ENCODE measurements at regions not wholly inside any gene's neighbourhood (a gene's known extent, or its start where the extent isn't known, plus 50 kb on each side); places are given as distances from the start of the nearest gene placed in this dataset.

DNA sequence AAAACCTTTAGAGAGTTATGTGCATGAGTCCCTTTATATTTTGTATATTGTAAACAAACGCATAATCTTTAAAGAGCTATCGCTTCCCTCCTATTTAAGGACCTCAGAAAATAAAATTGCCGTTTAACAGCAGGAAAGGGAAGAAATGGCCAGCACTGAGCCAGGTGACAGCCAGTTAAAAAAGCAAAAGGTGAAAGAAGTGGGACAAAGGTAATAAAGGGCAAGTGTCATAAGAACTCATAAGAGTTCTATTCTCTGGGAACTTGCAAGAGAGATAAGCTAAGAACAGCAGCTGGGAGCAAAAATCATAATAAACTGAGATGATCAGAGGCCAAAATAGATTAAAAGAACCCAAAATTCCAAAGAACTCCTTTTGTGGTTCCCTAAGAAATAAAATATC lies 520.9 kb upstream of the PKN2 start:
- Histone ChIP-seq H3K4me1 (no peaks in the 10 kb centered on the region), H3K27ac (no peak overlapping the region), H3K4me3 (no peak overlapping the region), H3K9me3 (no peaks in the 10 kb centered on the region), H3K27me3 (no peaks in the 10 kb centered on the region), H3K36me3 (no peaks in the 10 kb centered on the region)
- TF ChIP-seq POLR2A (IDR thresholded peaks at IDR 0.05), result no peak
- TF ChIP-seq, protein P1, sequence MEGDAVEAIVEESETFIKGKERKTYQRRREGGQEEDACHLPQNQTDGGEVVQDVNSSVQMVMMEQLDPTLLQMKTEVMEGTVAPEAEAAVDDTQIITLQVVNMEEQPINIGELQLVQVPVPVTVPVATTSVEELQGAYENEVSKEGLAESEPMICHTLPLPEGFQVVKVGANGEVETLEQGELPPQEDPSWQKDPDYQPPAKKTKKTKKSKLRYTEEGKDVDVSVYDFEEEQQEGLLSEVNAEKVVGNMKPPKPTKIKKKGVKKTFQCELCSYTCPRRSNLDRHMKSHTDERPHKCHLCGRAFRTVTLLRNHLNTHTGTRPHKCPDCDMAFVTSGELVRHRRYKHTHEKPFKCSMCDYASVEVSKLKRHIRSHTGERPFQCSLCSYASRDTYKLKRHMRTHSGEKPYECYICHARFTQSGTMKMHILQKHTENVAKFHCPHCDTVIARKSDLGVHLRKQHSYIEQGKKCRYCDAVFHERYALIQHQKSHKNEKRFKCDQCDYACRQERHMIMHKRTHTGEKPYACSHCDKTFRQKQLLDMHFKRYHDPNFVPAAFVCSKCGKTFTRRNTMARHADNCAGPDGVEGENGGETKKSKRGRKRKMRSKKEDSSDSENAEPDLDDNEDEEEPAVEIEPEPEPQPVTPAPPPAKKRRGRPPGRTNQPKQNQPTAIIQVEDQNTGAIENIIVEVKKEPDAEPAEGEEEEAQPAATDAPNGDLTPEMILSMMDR (IDR thresholded peaks at IDR 0.05), result no peak
- DNase-seq, result no peak
- no peak for ATAC-seq
- intact Hi-C loops (cut with DNase I), result no loop called here
- 45 to 66% (median 63%) methylated on average over 3 of the region's 3 CpGs for WGBS, 4 donors

DNA sequence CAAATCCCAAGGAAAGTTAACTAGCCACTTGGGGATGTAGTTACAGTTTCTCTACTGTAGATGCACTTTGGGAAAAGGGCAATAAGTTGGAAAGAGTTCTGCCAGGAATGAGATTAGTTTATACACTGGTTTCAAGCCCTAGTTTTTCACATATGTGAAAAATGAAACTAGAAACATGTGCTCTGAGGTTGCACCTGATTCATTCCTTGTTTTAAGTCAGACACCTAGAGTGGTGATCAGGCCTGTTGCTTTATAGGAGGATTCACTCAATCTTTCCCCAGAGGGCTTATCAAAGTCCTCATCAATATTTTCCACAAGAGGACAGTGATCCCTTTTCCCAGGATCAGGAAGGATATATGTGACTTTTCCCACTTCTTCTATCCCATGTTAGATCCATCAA lies 515.9 kb upstream of the PKN2 start:
- no peaks in the 10 kb centered on the region for H3K36me3 ChIP-seq
- H3K27me3 ChIP-seq, result peaks cover 0 to 7% (median 0%) of the 10 kb centered on the region in 9 donors
- H3K27ac ChIP-seq, result no peak overlapping the region
- H3K9me3 ChIP-seq, result no peaks in the 10 kb centered on the region
- ATAC-seq, result no peak
- no peaks in the 10 kb centered on the region for H3K4me1 ChIP-seq
- no peak overlapping the region for H3K4me3 ChIP-seq
- TF ChIP-seq POLR2A (IDR thresholded peaks at IDR 0.05), result no peak
- TF ChIP-seq, protein P1 (IDR thresholded peaks at IDR 0.05), result no peak
- no peak for DNase-seq
- intact Hi-C loops (cut with DNase I), result no loop called here

DNA sequence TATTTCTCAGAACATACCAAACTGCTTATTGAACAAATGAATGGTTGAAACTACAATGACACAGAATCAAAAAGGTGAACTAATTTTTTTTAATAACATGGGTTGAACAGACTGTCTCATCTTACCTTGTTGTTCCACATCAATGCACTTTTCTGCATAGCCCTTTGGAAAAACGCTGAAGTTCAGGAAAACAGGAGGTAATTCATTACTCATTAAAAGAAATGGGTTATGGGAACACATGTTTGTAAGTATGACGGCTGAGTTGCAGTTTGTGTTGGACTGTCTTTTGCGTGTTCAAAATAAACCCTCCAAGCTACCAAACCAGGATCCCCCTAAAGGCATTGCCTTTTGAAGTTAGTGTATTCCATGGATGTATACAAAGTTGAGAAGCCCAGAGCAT lies 514.9 kb upstream of the PKN2 start:
- DNase-seq (no peak), ATAC-seq (no peak)
- H3K9me3 ChIP-seq, result no peaks in the 10 kb centered on the region
- intact Hi-C loops (cut with DNase I), result no loop called here
- no peak overlapping the region for H3K27ac ChIP-seq
- 83 to 90% (median 89%) methylated on average over 3 of the region's 3 CpGs for WGBS, 4 donors
- no peaks in the 10 kb centered on the region for H3K4me1 ChIP-seq
- H3K4me3 ChIP-seq, result no peak overlapping the region
- TF ChIP-seq, protein P1 (IDR thresholded peaks at IDR 0.05), result no peak
- no peak for TF ChIP-seq POLR2A (IDR thresholded peaks at IDR 0.05)
- H3K27me3 ChIP-seq, result peaks cover 0 to 7% (median 0%) of the 10 kb centered on the region in 9 donors
- H3K36me3 ChIP-seq, result no peaks in the 10 kb centered on the region

DNA sequence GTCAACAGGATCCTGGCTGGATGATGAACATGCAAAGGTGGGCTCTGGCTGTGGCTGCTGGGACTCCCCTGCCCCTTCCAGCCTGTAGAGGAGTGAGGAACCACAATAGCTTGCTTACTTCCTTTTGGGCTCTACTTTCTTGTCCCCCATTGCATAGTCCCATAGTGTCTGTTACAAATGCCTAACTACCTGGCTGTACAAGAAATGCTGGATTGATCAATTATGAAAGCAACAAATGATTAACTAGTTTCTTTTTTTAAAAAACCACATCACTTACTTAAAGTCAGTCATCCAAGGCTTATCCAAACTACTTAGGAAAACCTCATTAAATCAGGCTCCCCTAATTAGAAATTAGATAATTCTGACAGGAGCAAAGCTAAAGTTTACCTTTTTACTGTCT lies 514.1 kb upstream of the PKN2 start:
- intact Hi-C loops (cut with DNase I), result loop anchor here in 2 of 10 donors (10.0 kb wide), 1 partner anchor 385 kb away; no protein-coding TSS in a partner anchor
- no peaks in the 10 kb centered on the region for H3K36me3 ChIP-seq

More for the DNA sequence above, 514.1 kb upstream of the PKN2 start:
- Histone ChIP-seq H3K27me3 (peaks cover 0 to 7% (median 0%) of the 10 kb centered on the region in 9 donors), H3K9me3 (no peaks in the 10 kb centered on the region), H3K4me3 (no peak overlapping the region), H3K27ac (no peak overlapping the region), H3K4me1 (no peaks in the 10 kb centered on the region)
- DNase-seq (no peak), ATAC-seq (no peak)
- TF ChIP-seq, protein P1 (IDR thresholded peaks at IDR 0.05), result no peak
- no peak for TF ChIP-seq POLR2A (IDR thresholded peaks at IDR 0.05)
